Tibial artery (tissue), 4 donors: ENCODE measurements at regions not wholly inside any gene's neighbourhood (a gene's known extent, or its start where the extent isn't known, plus 50 kb on each side); places are given as distances from the start of the nearest gene placed in this dataset.

Experiments used
- DNase-seq, 2 donors: peaks; one replicate each; pipeline ENCODE4 v3.0.0-alpha.2; 2019
- H3K27ac ChIP-seq, 2 donors: fragments of 200-600 bp; sonication (generic) in 1 of 2; 1 replicate in 1 of 2; 2 replicates in 1 of 2; pipeline ENCODE4 v1.5.1; 2018 to 2019; ENCODE audit warnings: mild to moderate bottlenecking in 1 of 2
- H3K27me3 ChIP-seq, 2 donors: fragments of 200-600 bp; sonication (generic) in 1 of 2; one replicate each; pipeline versions ENCODE4 v1.5.1 to v1.6.0; 2016 to 2019
- H3K36me3 ChIP-seq, 3 donors: fragments of 200-600 bp; sonication (generic) in 2 of 3; one replicate each; pipeline ENCODE4 v1.5.1; 2016 to 2019; ENCODE audit warnings: mild to moderate bottlenecking in 2 of 3
- H3K4me1 ChIP-seq, 4 donors: fragments of 200-600 bp; sonication (generic) in 2 of 4; 1 replicate in 3 of 4; 2 replicates in 1 of 4; pipeline ENCODE4 v1.5.1; 2016 to 2019
- H3K4me3 ChIP-seq, 2 donors: fragments of 200-600 bp; sonication (generic) in 1 of 2; 1 replicate in 1 of 2; 2 replicates in 1 of 2; pipeline ENCODE4 v1.5.1; 2018 to 2019; ENCODE audit warnings: mild to moderate bottlenecking in 2 of 2
- H3K9me3 ChIP-seq, 3 donors: fragments of 200-600 bp; sonication (generic) in 1 of 3; one replicate each; pipeline ENCODE4 v1.5.1; 2016 to 2019
- intact Hi-C: fragments of 100-400 bp; cut with DNase I; formaldehyde crosslinking; loops from one replicate; pipeline ENCODE4 v1.15.0; 2023; ENCODE audit warnings: low total_unique reads
- TF ChIP-seq, protein P1 (sequence below), 2 experiments: fragments of 200-600 bp in 1 of 2; fragments of 450-650 bp in 1 of 2; IDR thresholded peaks; one replicate each; pipeline ENCODE4 v1.5.1; 2017 to 2019; ENCODE audit warnings: antibody characterized with exemption in 2 of 2, mild to moderate bottlenecking in 1 of 2, moderate library complexity in 1 of 2

- TF ChIP-seq, protein P1, sequence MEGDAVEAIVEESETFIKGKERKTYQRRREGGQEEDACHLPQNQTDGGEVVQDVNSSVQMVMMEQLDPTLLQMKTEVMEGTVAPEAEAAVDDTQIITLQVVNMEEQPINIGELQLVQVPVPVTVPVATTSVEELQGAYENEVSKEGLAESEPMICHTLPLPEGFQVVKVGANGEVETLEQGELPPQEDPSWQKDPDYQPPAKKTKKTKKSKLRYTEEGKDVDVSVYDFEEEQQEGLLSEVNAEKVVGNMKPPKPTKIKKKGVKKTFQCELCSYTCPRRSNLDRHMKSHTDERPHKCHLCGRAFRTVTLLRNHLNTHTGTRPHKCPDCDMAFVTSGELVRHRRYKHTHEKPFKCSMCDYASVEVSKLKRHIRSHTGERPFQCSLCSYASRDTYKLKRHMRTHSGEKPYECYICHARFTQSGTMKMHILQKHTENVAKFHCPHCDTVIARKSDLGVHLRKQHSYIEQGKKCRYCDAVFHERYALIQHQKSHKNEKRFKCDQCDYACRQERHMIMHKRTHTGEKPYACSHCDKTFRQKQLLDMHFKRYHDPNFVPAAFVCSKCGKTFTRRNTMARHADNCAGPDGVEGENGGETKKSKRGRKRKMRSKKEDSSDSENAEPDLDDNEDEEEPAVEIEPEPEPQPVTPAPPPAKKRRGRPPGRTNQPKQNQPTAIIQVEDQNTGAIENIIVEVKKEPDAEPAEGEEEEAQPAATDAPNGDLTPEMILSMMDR (IDR thresholded peaks at IDR 0.05) = no peak
- intact Hi-C loops = no loop called here
- no peaks in the 10 kb centered on the region for H3K27me3 ChIP-seq
- H3K36me3 ChIP-seq = no peaks in the 10 kb centered on the region
- peaks cover 0 to 4% (median 0%) of the 10 kb centered on the region in 4 donors for H3K4me1 ChIP-seq
- no peak overlapping the region for H3K27ac ChIP-seq
- no peak overlapping the region for H3K4me3 ChIP-seq
- H3K9me3 ChIP-seq = no peaks in the 10 kb centered on the region
- no peak for DNase-seq
Observed at GRCh38 chr5:89857790-89858189, 551.8 kb downstream of the CETN3 start.

GRCh38 chr5:89855417-89855816 is 554.1 kb downstream of the CETN3 start:
- DNase-seq = no peak
- TF ChIP-seq, protein P1 (IDR thresholded peaks at IDR 0.05) = no peak
- Histone ChIP-seq H3K4me3 (no peak overlapping the region), H3K9me3 (no peaks in the 10 kb centered on the region), H3K27me3 (no peaks in the 10 kb centered on the region), H3K4me1 (peaks cover 0 to 21% (median 0%) of the 10 kb centered on the region in 4 donors), H3K36me3 (no peaks in the 10 kb centered on the region), H3K27ac (no peak overlapping the region)
- intact Hi-C loops = no loop called here

GRCh38 chr5:89851911-89852310 is 557.6 kb downstream of the CETN3 start:
- no peak overlapping the region for H3K27ac ChIP-seq
- intact Hi-C loops = no loop called here
- H3K27me3 ChIP-seq = no peaks in the 10 kb centered on the region
- H3K4me3 ChIP-seq = no peak overlapping the region
- TF ChIP-seq, protein P1 (IDR thresholded peaks at IDR 0.05) = no peak
- H3K9me3 ChIP-seq = no peaks in the 10 kb centered on the region
- H3K4me1 ChIP-seq = peaks cover 0 to 32% (median 4%) of the 10 kb centered on the region in 4 donors
- no peaks in the 10 kb centered on the region for H3K36me3 ChIP-seq
- no peak for DNase-seq

DNA sequence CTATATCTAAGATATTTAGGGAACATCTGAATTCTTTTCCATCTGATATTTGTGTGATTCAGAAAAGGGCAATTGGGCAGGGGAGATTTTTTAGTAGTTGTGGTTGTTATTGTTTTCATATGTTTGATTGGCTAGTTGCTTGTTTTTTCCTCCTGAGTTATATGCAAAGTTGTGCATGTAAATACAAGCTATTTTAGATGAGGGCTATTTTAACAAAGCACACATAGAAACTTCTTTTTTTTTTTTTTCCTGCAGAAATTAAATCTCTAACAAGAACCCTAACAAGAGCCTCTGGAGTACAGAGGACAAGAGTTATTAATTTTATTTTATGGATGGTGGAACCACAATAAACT is 559.1 kb downstream of the CETN3 start:
- TF ChIP-seq, protein P1 (IDR thresholded peaks at IDR 0.05) = no peak
- Histone ChIP-seq H3K36me3 (no peaks in the 10 kb centered on the region), H3K4me1 (peaks cover 0 to 32% (median 4%) of the 10 kb centered on the region in 4 donors), H3K27me3 (no peaks in the 10 kb centered on the region), H3K9me3 (no peaks in the 10 kb centered on the region), H3K27ac (no peak overlapping the region), H3K4me3 (no peak overlapping the region)
- intact Hi-C loops = no loop called here
- DNase-seq = no peak

- intact Hi-C loops = no loop called here
- H3K36me3 ChIP-seq = no peaks in the 10 kb centered on the region
- H3K27me3 ChIP-seq = no peaks in the 10 kb centered on the region
- DNase-seq = no peak
- no peak overlapping the region for H3K27ac ChIP-seq
- H3K4me3 ChIP-seq = no peak overlapping the region
- peaks cover 0 to 32% (median 4%) of the 10 kb centered on the region in 4 donors for H3K4me1 ChIP-seq
- no peaks in the 10 kb centered on the region for H3K9me3 ChIP-seq
- TF ChIP-seq, protein P1 (IDR thresholded peaks at IDR 0.05) = no peak
Observed at GRCh38 chr5:89849830-89850512, 559.6 kb downstream of the CETN3 start.
